UCSD-AML1 (cell line): ENCODE measurements at regions not wholly inside any gene's neighbourhood (a gene's known extent, or its start where the extent isn't known, plus 50 kb on each side); places are given as distances from the start of the nearest gene placed in this dataset.

Experiments
- DNase-seq: peaks from one replicate; lab custom pipeline; 2025; ENCODE audit not compliant: unreplicated experiment; lab: John Stamatoyannopoulos, UW

GRCh38 chr5:29779141-29779540 is 1414.3 kb upstream of the CDH6 start:
- DNase-seq: no peak

GRCh38 chr5:29777373-29777772 is 1416.1 kb upstream of the CDH6 start:
- no peak for DNase-seq

DNA sequence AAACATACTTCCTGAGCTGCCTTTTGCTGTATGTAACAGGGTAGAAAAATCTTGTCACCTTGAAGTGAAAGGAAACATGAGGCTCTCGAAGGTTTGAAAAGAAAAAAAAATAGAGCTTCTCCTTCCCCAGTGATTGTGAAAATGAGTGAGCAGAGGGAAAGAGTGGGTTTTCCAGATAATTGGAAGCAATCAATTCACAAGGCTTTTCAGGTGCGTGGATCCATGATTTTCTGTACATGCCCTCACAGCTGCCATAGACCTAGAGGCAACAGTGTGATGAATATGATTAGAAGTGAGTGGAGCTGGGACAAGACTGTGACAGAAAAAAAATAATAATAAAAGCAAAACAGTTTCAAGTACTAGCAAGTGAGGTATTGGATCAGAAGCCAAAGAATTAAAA is 1422.5 kb upstream of the CDH6 start:
- no peak for DNase-seq

DNA sequence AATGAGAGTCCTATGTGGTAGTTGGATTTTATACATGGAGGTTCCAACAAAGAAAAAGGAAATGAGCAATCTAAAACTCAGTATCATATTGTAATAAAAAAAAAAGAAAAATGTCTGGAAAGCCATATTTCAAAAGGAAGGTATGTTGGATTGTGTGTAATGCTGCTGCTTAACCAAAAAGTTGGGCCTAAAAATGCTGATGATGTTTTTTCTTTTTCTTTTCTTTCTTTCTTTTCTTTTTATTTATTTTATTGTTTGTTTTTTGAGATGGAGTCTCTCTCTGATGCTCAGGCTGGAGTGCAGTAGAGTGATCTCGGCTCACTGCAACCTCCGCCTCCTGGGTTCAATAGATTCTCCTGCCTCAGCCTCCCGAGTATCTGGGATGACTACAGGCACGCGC is 1424.0 kb upstream of the CDH6 start:
- DNase-seq: no peak

GRCh38 chr5:29758986-29759421 is 1434.5 kb upstream of the CDH6 start:
- DNase-seq: peak; percentile 3

- no peak for DNase-seq
These were observed 1443.0 kb upstream of the CDH6 start for GRCh38 chr5:29750453-29750852.

- DNase-seq: no peak
These were observed 1448.9 kb upstream of the CDH6 start for GRCh38 chr5:29744618-29745017.

GRCh38 chr5:29720954-29721353 is 1472.5 kb upstream of the CDH6 start:
- DNase-seq: no peak

- no peak for DNase-seq
These were observed 1474.3 kb upstream of the CDH6 start for GRCh38 chr5:29719171-29719570.

GRCh38 chr5:29715167-29715566 is 1478.3 kb upstream of the CDH6 start:
- no peak for DNase-seq

- no peak for DNase-seq
These were observed 1490.6 kb upstream of the CDH6 start for GRCh38 chr5:29702875-29703274.

DNA sequence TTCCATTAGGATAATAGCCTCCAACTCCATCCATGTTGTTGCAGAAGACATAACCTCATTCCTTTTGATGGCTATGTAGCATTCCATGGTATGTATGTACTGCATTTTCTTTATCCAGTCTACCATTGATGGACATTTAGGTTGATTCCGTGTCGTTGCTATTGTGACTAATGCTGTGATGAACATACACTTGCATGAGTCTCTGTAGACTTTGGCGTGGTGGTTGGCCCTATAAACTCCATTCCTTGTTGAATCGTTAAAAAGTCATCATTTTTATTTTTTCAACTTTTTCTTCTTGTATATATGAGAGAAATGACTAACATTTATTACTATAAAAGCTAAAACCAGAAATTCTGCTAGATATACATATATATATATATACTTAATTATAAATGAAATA is 1491.9 kb upstream of the CDH6 start:
- no peak for DNase-seq

DNA sequence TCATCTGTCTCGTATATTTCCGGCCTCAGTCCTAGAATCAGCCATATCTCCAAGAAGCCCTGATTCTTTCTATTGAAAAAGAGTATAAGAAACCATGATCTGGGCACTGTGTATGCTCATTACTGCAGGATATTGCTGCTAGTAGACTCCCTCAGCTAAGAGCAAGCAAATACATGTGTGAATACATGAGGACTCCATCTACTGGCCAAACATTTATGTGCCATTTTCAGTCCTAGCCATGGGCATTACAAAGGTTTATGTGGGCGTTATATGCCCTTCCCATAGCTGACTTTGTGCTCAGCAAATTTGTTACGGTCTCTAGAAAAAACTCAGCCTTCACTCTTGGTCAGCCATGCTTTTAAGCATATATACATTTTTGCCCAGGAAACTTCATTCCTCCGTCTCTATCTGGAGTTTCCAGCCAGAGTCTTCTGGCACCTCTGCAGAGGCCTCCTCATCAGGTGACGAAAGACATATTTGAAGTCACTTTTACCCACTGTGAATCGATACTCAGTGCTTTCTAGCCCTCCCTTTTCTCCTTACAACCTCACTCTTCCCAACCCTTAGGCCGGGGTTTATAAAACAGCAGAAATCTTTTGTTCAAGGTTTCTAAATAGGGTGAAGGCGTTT is 1495.6 kb upstream of the CDH6 start:
- DNase-seq: no peak

DNA sequence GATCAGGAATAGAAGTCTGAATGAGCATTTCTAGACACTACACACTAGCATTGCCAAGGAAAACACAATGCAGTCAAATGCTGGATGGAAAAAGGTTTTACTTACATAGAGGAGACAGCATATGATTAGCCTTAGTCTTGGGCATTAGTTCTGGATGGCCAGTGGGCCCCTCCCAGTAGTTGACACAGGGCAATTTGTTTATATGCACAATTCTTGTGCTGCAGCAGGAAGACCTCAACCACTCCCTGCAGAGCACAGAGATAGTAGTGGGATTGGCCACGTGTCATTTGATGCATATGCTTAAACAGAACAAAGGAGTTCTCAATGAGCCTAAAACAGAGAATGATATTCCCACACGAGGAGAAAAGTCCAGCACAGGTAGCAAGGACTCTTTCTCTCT is 1496.2 kb upstream of the CDH6 start:
- DNase-seq: no peak

- DNase-seq: no peak
These were observed 1520.8 kb upstream of the CDH6 start for GRCh38 chr5:29672678-29673077.

DNA sequence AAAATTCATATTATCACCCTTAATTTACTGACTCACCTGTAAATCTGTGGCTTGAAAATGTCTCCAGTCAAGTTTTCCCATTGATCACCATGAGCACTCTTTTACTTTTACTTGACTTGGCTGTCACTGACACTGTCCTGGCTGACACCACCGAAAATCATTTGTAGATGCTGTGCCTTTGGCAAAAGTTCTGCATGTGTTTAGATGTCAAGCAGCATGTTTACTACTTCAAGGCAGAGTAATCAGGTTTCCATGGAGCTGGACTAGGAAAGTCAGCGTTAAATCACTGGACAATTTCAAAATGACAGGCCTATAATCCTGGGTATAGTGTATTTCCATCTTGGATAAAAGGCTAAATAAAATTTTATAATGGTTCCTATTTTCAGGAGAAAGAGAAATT is 1530.6 kb upstream of the CDH6 start:
- no peak for DNase-seq

GRCh38 chr5:29654954-29655353 is 1538.5 kb upstream of the CDH6 start:
- no peak for DNase-seq

DNA sequence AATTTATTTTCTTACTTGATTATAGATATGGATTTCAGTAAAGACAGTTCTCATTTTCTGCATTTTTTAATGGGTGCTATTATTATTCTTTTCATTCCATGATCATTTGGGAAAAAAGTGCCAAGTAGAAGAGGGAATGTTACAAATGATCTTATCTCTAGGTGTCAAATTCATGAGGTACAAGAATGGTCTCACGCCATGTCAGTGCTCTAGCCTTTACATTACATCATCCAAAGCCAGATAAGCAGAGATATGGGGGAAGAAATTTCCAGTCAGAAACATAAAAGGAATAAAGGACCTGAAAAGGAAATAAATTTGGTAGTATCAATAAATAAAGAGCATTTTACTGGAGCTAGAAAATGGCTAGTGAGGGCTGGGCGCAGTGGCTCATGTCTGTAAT is 1544.2 kb upstream of the CDH6 start:
- no peak for DNase-seq

DNA sequence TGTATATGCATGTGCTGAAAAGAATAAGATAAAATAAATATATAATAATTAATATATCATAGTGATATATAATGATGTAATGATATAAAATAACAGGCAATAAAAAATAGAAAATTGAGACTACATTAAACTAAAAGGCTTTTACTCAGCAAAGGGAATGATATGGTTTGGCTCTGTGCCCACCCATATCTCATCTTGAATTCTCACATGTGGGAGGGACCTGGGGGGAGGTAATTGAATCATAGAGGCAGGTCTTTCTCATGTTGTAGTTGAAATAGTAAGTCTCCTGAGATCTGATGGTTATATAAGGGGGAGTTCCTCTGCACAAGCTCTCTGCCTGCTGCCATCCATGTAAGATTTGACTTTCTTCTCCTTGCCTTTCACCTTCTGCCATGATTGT is 1550.9 kb upstream of the CDH6 start:
- no peak for DNase-seq

DNA sequence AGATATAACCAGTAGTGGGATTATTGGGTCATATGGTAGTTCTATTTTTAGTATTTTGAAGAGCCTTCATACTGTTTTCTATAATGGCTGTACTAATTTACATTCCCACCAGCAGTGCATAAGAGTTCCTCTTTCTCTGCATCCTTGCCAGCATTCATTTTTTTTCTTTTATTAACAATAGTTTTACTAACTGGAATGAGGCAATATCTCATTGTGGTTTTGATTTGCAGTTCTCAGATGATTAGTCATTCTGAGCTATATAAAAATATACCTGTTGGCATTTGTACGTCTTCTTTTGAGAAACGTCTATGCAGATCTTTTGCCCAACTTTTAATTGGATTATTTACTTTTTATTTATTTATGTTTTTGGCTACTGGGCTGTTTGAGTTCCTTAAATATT is 1579.3 kb upstream of the CDH6 start:
- DNase-seq: no peak

DNA sequence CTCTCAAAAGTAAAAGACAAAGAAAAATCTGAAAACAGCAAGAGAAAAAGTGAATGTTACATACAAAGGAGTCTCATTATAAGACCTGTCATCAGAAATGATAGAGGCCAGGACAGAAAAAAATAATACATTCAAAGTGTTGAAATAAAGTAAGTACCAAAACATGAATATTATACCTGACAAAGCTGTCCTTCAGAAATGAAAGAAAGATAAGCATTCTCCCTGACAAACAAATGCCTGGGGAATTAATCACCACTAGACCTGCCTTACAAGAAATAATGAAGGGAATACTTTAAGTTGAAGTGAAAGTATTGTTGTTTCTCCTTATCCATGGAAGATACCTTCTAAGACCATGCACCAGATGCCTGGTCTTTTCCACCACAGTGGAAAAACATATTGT is 1605.2 kb upstream of the CDH6 start:
- no peak for DNase-seq

GRCh38 chr5:29587832-29588231 is 1605.7 kb upstream of the CDH6 start:
- no peak for DNase-seq

DNA sequence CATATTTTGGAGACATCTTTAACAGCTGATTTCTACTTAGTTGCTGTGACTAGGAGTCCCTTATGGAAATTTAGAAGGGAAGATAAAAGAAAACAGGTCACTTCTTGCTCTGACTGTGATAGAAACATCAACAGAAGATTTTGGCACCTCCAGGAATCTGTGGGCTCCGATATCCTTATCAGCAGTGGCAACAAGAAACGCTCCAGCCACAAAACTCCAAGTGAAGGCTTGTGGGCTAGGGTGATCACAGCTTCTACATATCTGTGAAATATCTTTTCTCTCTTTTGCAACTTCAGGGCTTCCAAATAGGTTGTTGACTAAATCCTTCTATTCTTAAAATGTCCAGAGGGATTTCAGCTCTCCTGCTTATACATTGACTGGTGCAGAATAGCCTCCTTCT is 1625.5 kb upstream of the CDH6 start:
- no peak for DNase-seq

DNA sequence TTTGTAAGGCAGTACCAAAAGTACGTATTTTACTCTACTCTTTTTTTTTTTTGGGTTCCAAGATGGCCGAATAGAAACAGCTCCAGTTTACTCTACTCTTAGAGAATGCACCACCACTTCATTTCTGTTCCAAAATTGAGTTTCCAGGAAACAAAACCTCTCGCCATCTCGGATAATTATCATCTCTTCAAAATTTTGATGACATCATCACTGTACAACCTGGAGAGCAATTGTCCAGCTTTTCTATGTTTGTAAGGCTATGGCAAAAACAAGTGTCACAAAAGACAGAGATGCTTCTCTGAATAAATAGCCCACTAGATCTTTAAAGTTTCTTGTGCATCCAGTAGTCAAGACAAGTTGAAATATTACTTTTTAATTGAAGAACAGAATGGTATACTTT is 1631.9 kb upstream of the CDH6 start:
- DNase-seq: no peak
